ENCODE measurements at regions not wholly inside any gene's neighbourhood (a gene's known extent, or its start where the extent isn't known, plus 50 kb on each side); places are given as distances from the start of the nearest gene placed in this dataset.

DNA sequence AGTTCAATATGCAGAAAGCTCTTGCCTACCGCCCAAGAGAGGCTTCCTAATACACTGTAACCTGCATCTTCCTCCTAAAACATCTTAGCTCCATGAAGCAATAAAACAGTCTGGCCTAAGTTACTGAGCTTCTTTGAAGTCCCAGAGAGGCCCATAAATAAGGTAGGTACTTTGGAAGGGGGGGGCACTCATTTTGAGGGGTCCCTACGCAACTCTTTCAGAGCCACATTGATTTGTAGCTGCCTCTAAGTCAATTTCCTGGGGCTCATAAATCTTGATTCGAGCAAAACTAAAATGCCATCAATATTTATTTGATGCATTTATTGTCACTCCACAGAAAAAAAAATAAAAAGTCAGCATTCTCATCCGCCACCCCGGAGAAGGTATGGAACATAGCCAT lies 60.4 kb upstream of the SIX2 start:
- TF ChIP-seq, protein P1, sequence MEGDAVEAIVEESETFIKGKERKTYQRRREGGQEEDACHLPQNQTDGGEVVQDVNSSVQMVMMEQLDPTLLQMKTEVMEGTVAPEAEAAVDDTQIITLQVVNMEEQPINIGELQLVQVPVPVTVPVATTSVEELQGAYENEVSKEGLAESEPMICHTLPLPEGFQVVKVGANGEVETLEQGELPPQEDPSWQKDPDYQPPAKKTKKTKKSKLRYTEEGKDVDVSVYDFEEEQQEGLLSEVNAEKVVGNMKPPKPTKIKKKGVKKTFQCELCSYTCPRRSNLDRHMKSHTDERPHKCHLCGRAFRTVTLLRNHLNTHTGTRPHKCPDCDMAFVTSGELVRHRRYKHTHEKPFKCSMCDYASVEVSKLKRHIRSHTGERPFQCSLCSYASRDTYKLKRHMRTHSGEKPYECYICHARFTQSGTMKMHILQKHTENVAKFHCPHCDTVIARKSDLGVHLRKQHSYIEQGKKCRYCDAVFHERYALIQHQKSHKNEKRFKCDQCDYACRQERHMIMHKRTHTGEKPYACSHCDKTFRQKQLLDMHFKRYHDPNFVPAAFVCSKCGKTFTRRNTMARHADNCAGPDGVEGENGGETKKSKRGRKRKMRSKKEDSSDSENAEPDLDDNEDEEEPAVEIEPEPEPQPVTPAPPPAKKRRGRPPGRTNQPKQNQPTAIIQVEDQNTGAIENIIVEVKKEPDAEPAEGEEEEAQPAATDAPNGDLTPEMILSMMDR (IDR thresholded peaks at IDR 0.05; ENCODE audit: insufficient read depth, low read length): no peak
- DNase-seq (ENCODE audit: low read depth): no peak
- no peak overlapping the region for H3K4me3 ChIP-seq (ENCODE audit: low read depth, low read length)

DNA sequence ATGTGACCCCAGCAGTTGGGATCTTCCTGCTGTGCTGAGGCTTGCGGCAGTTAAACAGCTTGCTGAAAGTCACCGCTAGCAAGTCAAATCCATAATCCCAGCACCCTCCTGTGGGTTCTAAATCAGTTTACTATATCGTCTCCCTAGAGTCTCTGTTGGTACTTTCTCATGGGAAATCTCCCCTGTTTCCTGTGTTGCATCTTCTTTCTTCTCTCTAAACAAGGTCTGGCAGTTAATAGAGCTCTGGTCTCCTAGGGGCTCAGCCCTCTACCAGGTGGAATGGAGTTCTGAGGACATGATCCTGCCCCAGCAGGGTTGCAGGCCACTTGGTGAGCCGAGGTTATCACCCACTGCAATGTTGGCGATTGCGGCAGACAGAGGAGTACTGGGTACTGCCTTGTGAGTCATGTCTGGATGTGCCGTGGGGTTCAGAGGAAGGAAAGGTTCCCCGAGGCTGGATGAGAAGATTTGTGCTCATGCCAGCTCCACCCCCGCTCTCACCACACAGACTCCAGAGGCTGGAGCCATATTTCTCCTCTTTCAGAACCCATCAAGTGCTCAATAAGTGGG lies 59.4 kb upstream of the SIX2 start:
- H3K4me3 ChIP-seq (ENCODE audit: low read depth, low read length): no peak overlapping the region
- TF ChIP-seq, protein P1 (IDR thresholded peaks at IDR 0.05; ENCODE audit: insufficient read depth, low read length): no peak
- DNase-seq (ENCODE audit: low read depth): no peak

DNA sequence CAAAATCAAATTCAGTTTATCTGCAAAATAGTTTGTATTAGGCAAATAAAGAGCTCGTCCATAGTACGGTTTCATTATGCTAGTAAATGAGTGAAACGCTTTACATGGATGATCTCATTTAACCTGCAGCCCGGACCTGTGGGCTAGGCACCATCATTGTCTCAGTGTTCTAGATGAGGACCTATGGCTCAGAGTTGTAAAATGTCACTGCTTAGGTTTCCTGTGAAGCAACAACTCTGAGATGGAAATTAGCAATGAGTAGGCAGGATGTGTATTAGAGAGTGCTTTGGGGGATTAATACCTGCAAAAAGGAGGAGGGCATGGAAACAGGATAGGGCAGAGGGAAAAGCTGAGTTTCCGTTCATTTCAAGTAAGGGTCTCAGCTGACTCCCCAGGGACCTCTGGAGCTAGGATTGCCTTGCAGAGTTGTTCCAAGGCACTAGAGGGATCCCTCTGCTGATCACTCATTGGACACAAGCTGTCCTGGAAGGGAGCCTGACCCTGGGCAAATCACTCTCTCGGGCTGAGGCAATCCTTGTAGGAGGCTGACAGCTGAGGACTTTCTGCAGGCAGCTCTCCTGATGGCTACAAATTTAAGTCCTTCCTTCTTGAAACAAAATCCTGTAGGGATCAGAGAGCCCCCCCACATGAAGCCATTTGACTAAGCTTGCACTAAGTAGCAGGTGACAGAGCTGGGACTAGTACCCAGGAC lies 58.8 kb upstream of the SIX2 start:
- peak; percentile 37 for DNase-seq (ENCODE audit: low read depth)
- TF ChIP-seq, protein P1 (IDR thresholded peaks at IDR 0.05; ENCODE audit: insufficient read depth, low read length): no peak
- no peak overlapping the region for H3K4me3 ChIP-seq (ENCODE audit: low read depth, low read length)
